GM12864 (cell line): ENCODE measurements at regions not wholly inside any gene's neighbourhood (a gene's known extent, or its start where the extent isn't known, plus 50 kb on each side); places are given as distances from the start of the nearest gene placed in this dataset.

Experiments used
- DNase-seq: peaks from one replicate; pipeline ENCODE4 v3.0.0-alpha.2; 2011; ENCODE audit warnings: low read depth
- H3K4me3 ChIP-seq: 2 replicates; pipeline ENCODE4 v1.5.1; 2011; ENCODE audit warnings: mild to moderate bottlenecking, low read depth, low read length, control low read depth
- CTCF ChIP-seq: IDR thresholded peaks from 2 replicates; pipeline ENCODE4 v1.5.1; 2011; ENCODE audit warnings: low read depth, mild to moderate bottlenecking, moderate library complexity, low read length, control low read depth, inconsistent platforms; ENCODE audit errors: missing control alignments

- no peak for TF ChIP-seq CTCF
- H3K4me3 ChIP-seq: no peak overlapping the region
- DNase-seq: no peak
Observed at GRCh38 chr15:58306591-58307312, 125.0 kb upstream of the LIPC start.

GRCh38 chr15:58307313-58307961, 124.4 kb upstream of the LIPC start:
- no peak for DNase-seq
- no peak for TF ChIP-seq CTCF
- H3K4me3 ChIP-seq: no peak overlapping the region

GRCh38 chr15:58308742-58309355, 122.9 kb upstream of the LIPC start:
- H3K4me3 ChIP-seq: no peak overlapping the region
- no peak for DNase-seq
- peak; percentile 25 for TF ChIP-seq CTCF

- TF ChIP-seq CTCF: no peak
- DNase-seq: no peak
- H3K4me3 ChIP-seq: no peak overlapping the region
Observed at GRCh38 chr15:58309963-58310928, 121.5 kb upstream of the LIPC start.

GRCh38 chr15:58311556-58311955, 120.2 kb upstream of the LIPC start:
- DNase-seq: no peak
- no peak for TF ChIP-seq CTCF
- no peak overlapping the region for H3K4me3 ChIP-seq

- no peak overlapping the region for H3K4me3 ChIP-seq
- no peak for DNase-seq
Observed at GRCh38 chr15:58312031-58312430, 119.8 kb upstream of the LIPC start.

More at GRCh38 chr15:58312031-58312430, 119.8 kb upstream of the LIPC start:
- TF ChIP-seq CTCF: no peak
